Caco-2 (cell line): ENCODE measurements at regions not wholly inside any gene's neighbourhood (a gene's known extent, or its start where the extent isn't known, plus 50 kb on each side); places are given as distances from the start of the nearest gene placed in this dataset.

ENCODE experiments used
- BruUV-seq: library from RNA; stranded (reverse); fragments of 400-500 nt; replicated peaks from 2 replicates; lab custom pipeline; 2021; lab: Mats Ljungman, UMichigan
- CTCF ChIA-PET: fragments of 300-600 bp; sonication (Branson Sonifier 250); formaldehyde crosslinking; loops from one replicate; lab custom pipeline; 2022; ENCODE audit warnings: antibody characterized with exemption; lab: Charles Lee
- POLR2A ChIA-PET: fragments of 300-600 bp; sonication (Branson Sonifier 250); formaldehyde crosslinking; loops from one replicate; lab custom pipeline; 2022; ENCODE audit warnings: antibody characterized with exemption; lab: Charles Lee
- DNase-seq, 2 experiments: peaks; one replicate each; pipeline versions ENCODE4 v3.0.0 to v3.0.0-alpha.2; 2020 to 2022
- H3K27me3 ChIP-seq: replicated peaks from 2 replicates; pipeline ENCODE4 v1.6.0; 2011; ENCODE audit warnings: low read length; ENCODE audit not compliant: control insufficient read depth, insufficient read depth
- H3K36me3 ChIP-seq: 2 replicates; pipeline ENCODE4 v1.5.1; 2011; ENCODE audit warnings: low read length; ENCODE audit not compliant: control insufficient read depth, insufficient read depth
- H3K4me1 ChIP-seq: fragments of 250-450 bp; sonication (Bioruptor Pico); 2 replicates; pipeline ENCODE4 v1.5.1; 2020; ENCODE audit warnings: mild to moderate bottlenecking
- H3K4me3 ChIP-seq: 2 replicates; pipeline ENCODE4 v1.5.1; 2011; ENCODE audit warnings: low read depth, mild to moderate bottlenecking, control low read depth, low read length
- H3K9me3 ChIP-seq: fragments of 250-450 bp; sonication (Bioruptor Pico); 2 replicates; pipeline ENCODE4 v1.5.1; 2020; ENCODE audit warnings: mild to moderate bottlenecking, moderate library complexity
- H3K27ac Mint-ChIP-seq: one replicate; pipeline ENCODE4 v1.8.0; 2022; ENCODE audit warnings: mixed read lengths; ENCODE audit not compliant: unreplicated experiment
- H3K27me3 Mint-ChIP-seq: one replicate; pipeline ENCODE4 v1.8.0; 2022; ENCODE audit warnings: mixed read lengths; ENCODE audit not compliant: insufficient read depth, unreplicated experiment
- H3K36me3 Mint-ChIP-seq: one replicate; pipeline ENCODE4 v1.8.0; 2022; ENCODE audit warnings: mild to moderate bottlenecking, mixed read lengths; ENCODE audit not compliant: insufficient read depth, unreplicated experiment
- H3K4me1 Mint-ChIP-seq: one replicate; pipeline ENCODE4 v1.8.0; 2022; ENCODE audit warnings: low read depth, mixed read lengths; ENCODE audit not compliant: unreplicated experiment
- H3K4me3 Mint-ChIP-seq: one replicate; pipeline ENCODE4 v1.8.0; 2022; ENCODE audit warnings: mild to moderate bottlenecking, moderate library complexity, mixed read lengths; ENCODE audit not compliant: unreplicated experiment
- H3K9me3 Mint-ChIP-seq: one replicate; pipeline ENCODE4 v1.8.0; 2022; ENCODE audit warnings: mixed read lengths; ENCODE audit not compliant: unreplicated experiment
- intact Hi-C: fragments of 100-400 bp; cut with micrococcal nuclease; formaldehyde crosslinking; loops from one replicate; pipeline ENCODE4 v1.10.0; 2022; ENCODE audit not compliant: unreplicated experiment
- TF ChIP-seq, protein P1 (sequence below), 2 experiments: fragments of 200-600 bp in 1 of 2; IDR thresholded peaks; 1 replicate in 1 of 2; 2 replicates in 1 of 2; pipeline versions ENCODE4 v1.5.1 to v1.8.0; 2011 to 2022; ENCODE audit warnings: antibody characterized with exemption in 1 of 2, control low read depth in 1 of 2, inconsistent platforms in 1 of 2, low read depth in 1 of 2, low read length in 1 of 2, mild to moderate bottlenecking in 1 of 2, moderate library complexity in 1 of 2; ENCODE audit not compliant: insufficient read depth in 1 of 2, severe bottlenecking in 1 of 2, unreplicated experiment in 1 of 2

DNA sequence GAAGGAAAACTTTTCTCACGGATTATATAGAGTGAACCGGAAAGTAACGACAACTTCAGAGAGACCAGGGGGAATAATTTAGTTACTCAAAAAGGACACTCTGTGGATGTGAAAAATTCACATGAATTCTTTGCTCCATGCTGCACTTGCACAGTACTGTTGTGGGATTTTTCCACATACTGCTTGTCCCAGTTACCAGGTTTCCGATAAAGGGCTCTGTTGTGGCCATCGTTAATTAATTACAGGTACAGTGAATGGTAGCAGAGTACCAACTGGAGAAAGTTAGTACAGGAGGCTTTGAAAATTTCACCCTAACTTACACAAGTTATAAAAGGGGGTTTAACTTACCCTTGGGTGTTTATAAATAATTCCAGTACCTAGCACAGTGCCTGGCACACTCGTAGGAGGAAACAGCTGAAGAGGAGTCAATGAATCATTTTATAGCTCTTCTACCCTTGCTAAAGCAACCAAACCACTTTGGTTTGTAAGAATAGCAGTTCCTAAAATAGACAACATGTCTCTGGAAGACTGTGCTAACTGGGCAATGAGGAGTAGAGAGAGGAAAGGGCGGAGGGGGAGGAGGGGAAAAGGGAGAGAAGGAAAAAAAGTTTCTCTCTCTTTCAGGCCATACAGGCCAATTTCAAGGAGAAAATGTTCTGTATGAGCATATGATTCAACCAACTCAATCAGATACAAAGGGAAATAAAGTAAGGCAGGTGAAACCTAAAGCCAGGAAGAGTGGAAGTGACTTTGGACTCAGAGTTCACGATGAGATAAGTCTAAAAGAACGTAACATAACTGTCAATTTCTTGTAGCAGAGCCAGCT is 98.3 kb upstream of the MAGI3 start:
- Histone ChIP-seq H3K9me3 (no peaks in the 10 kb centered on the region), H3K36me3 (no peaks in the 10 kb centered on the region), H3K27me3 (no peaks in the 10 kb centered on the region), H3K4me3 (no peak overlapping the region), H3K4me1 (0 out of 2 replicates have a peak, but pooled peaks cover 6% of the 10 kb centered on the region)
- H3K9me3 Mint-ChIP-seq = no peaks in the 10 kb centered on the region
- peaks cover 23% of the 10 kb centered on the region for H3K4me1 Mint-ChIP-seq
- H3K27me3 Mint-ChIP-seq = no peaks in the 10 kb centered on the region
- TF ChIP-seq, protein P1, sequence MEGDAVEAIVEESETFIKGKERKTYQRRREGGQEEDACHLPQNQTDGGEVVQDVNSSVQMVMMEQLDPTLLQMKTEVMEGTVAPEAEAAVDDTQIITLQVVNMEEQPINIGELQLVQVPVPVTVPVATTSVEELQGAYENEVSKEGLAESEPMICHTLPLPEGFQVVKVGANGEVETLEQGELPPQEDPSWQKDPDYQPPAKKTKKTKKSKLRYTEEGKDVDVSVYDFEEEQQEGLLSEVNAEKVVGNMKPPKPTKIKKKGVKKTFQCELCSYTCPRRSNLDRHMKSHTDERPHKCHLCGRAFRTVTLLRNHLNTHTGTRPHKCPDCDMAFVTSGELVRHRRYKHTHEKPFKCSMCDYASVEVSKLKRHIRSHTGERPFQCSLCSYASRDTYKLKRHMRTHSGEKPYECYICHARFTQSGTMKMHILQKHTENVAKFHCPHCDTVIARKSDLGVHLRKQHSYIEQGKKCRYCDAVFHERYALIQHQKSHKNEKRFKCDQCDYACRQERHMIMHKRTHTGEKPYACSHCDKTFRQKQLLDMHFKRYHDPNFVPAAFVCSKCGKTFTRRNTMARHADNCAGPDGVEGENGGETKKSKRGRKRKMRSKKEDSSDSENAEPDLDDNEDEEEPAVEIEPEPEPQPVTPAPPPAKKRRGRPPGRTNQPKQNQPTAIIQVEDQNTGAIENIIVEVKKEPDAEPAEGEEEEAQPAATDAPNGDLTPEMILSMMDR (IDR thresholded peaks at IDR 0.05; ENCODE audit: insufficient read depth in 1 of 2, low read depth in 1 of 2, low read length in 1 of 2, severe bottlenecking in 1 of 2, unreplicated experiment in 1 of 2) = no peak
- H3K27ac Mint-ChIP-seq = no peak overlapping the region
- POLR2A ChIA-PET = no interaction called here
- CTCF ChIA-PET = no interaction called here
- H3K4me3 Mint-ChIP-seq = no peak overlapping the region
- no TSS peak for BruUV-seq
- intact Hi-C loops = no loop called here
- no peaks in the 10 kb centered on the region for H3K36me3 Mint-ChIP-seq
- DNase-seq = no peak

DNA sequence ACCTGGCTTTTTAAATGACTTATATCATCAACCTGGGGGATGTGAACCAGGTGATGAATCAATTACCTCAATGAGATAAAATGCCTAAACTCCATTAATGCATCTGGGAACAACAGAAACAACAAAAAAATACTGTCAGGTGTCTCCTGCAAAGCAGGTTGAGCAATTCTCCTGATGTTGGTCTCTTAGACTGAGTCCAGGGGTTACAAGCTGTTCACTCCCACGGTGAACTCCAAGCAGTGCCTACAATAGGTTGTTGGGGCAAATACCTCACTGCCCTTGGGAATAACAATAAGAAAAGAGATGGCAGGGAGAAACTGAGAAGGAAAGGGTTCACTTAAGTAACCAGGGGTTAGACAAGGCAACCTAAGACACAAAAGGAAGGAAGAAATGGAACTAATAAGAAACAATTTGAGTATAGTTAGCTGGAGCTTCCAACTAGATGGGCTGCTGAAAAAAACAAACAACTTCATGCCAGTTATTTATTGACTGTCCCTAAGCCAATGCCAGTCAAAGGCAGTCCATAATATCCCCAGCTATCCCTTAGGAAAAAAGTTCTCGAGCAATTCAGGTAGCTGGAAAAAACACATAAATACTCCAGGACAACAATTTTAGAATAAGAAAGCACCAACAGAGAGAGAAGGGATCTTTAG is 97.6 kb upstream of the MAGI3 start:
- Histone ChIP-seq H3K36me3 (no peaks in the 10 kb centered on the region), H3K4me3 (no peak overlapping the region), H3K27me3 (no peaks in the 10 kb centered on the region), H3K9me3 (no peaks in the 10 kb centered on the region), H3K4me1 (0 out of 2 replicates have a peak, but pooled peaks cover 6% of the 10 kb centered on the region)
- ChIA-PET POLR2A (no interaction called here), CTCF (no interaction called here)
- H3K4me3 Mint-ChIP-seq = no peak overlapping the region
- H3K36me3 Mint-ChIP-seq = no peaks in the 10 kb centered on the region
- no peak for DNase-seq
- H3K27me3 Mint-ChIP-seq = no peaks in the 10 kb centered on the region
- TF ChIP-seq, protein P1 (IDR thresholded peaks at IDR 0.05; ENCODE audit: insufficient read depth in 1 of 2, low read depth in 1 of 2, low read length in 1 of 2, severe bottlenecking in 1 of 2, unreplicated experiment in 1 of 2) = no peak
- H3K27ac Mint-ChIP-seq = no peak overlapping the region
- intact Hi-C loops = no loop called here
- H3K9me3 Mint-ChIP-seq = no peaks in the 10 kb centered on the region
- peaks cover 29% of the 10 kb centered on the region for H3K4me1 Mint-ChIP-seq
- BruUV-seq = no TSS peak

DNA sequence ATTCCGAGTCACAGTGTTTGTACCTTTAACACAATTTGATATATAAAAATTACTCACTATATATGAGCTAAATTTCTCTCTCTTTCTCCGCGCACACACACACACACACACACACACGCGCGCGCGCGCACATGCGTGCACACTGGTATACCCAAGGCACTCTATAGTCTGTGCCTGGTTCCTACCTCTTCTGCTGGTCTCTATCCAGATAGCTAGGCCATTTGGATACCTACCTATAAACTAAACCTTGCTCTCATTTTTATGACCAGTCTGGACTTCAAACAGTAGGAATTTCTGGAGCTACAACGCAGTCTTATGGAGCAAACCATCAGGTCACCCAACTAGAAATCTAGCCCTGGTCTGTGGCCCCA is 97.1 kb upstream of the MAGI3 start:
- Histone ChIP-seq H3K27me3 (no peaks in the 10 kb centered on the region), H3K36me3 (no peaks in the 10 kb centered on the region), H3K9me3 (no peaks in the 10 kb centered on the region), H3K4me3 (no peak overlapping the region), H3K4me1 (0 out of 2 replicates have a peak, but pooled peaks cover 6% of the 10 kb centered on the region)
- Mint-ChIP-seq H3K4me3 (no peak overlapping the region), H3K27me3 (no peaks in the 10 kb centered on the region), H3K4me1 (peaks cover 33% of the 10 kb centered on the region), H3K27ac (no peak overlapping the region), H3K36me3 (no peaks in the 10 kb centered on the region), H3K9me3 (no peaks in the 10 kb centered on the region)
- intact Hi-C loops = no loop called here
- TF ChIP-seq, protein P1 (IDR thresholded peaks at IDR 0.05; ENCODE audit: insufficient read depth in 1 of 2, low read depth in 1 of 2, low read length in 1 of 2, severe bottlenecking in 1 of 2, unreplicated experiment in 1 of 2) = no peak
- ChIA-PET CTCF (no interaction called here), POLR2A (no interaction called here)
- no peak for DNase-seq
- no TSS peak for BruUV-seq
